Keratinocyte (primary cell): ENCODE measurements at regions not wholly inside any gene's neighbourhood (a gene's known extent, or its start where the extent isn't known, plus 50 kb on each side); places are given as distances from the start of the nearest gene placed in this dataset.

Experiments
- DNase-seq: peaks from one replicate; pipeline ENCODE4 v3.0.0-alpha.2; 2011; ENCODE audit warnings: low read depth, missing footprints, low spot score
- FAIRE-seq: peaks from 2 replicates; lab custom pipeline; 2011; peaks lifted over from hg19 to GRCh38; lab: Jason Lieb, UNC
- H2AFZ ChIP-seq: 2 replicates; pipeline ENCODE4 v1.6.0; 2012; ENCODE audit warnings: low read length, control low read depth, inconsistent platforms; ENCODE audit not compliant: control insufficient read depth
- H3K27ac ChIP-seq: 2 replicates; pipeline ENCODE4 v1.5.1; 2011; ENCODE audit warnings: low read length; ENCODE audit not compliant: control insufficient read depth, insufficient read depth
- H3K27me3 ChIP-seq: 3 replicates; pipeline ENCODE4 v1.6.0; 2011; ENCODE audit warnings: low read length; ENCODE audit not compliant: control insufficient read depth, insufficient read depth; ENCODE audit errors: extremely low read depth
- H3K36me3 ChIP-seq, 2 experiments: 2 replicates in 1 of 2; 3 replicates in 1 of 2; pipeline ENCODE4 v1.5.1; 2011; ENCODE audit warnings: low read length in 2 of 2, mild to moderate bottlenecking in 1 of 2; ENCODE audit not compliant: control insufficient read depth in 2 of 2, insufficient read depth in 2 of 2; ENCODE audit errors: extremely low read depth in 1 of 2
- H3K4me1 ChIP-seq: 3 replicates; pipeline ENCODE4 v1.5.1; 2011; ENCODE audit warnings: low read length; ENCODE audit not compliant: control insufficient read depth, insufficient read depth; ENCODE audit errors: extremely low read depth
- H3K4me2 ChIP-seq: 3 replicates; pipeline ENCODE4 v1.6.0; 2011; ENCODE audit warnings: low read depth, low read length; ENCODE audit not compliant: control insufficient read depth, insufficient read depth; ENCODE audit errors: extremely low read depth
- H3K4me3 ChIP-seq, 3 experiments: fragments of 200-600 bp in 1 of 3; sonication (generic) in 1 of 3; 2 replicates in 2 of 3; 3 replicates in 1 of 3; pipeline ENCODE4 v1.5.1; 2011 to 2016; ENCODE audit warnings: low read length in 3 of 3, mild to moderate bottlenecking in 3 of 3, control low read depth in 2 of 3, inconsistent platforms in 1 of 3, low read depth in 1 of 3, mixed read lengths in 1 of 3, mixed run types in 1 of 3, moderate library complexity in 1 of 3; ENCODE audit not compliant: control insufficient read depth in 2 of 3, insufficient read depth in 2 of 3; ENCODE audit errors: extremely low read depth in 1 of 3
- H3K79me2 ChIP-seq: 2 replicates; pipeline ENCODE4 v1.6.0; 2012; ENCODE audit warnings: low read length; ENCODE audit not compliant: control insufficient read depth, insufficient read depth
- H3K9ac ChIP-seq: 3 replicates; pipeline ENCODE4 v1.6.0; 2011; ENCODE audit warnings: low read length; ENCODE audit not compliant: control insufficient read depth, insufficient read depth; ENCODE audit errors: extremely low read depth
- H3K9me1 ChIP-seq: 3 replicates; pipeline ENCODE4 v1.6.0; 2011; ENCODE audit warnings: low read length; ENCODE audit not compliant: control insufficient read depth, insufficient read depth; ENCODE audit errors: extremely low read depth
- H3K9me3 ChIP-seq: 2 replicates; pipeline ENCODE4 v1.5.1; 2012; ENCODE audit warnings: low read depth, low read length; ENCODE audit not compliant: control insufficient read depth
- H4K20me1 ChIP-seq: 3 replicates; pipeline ENCODE4 v1.6.0; 2011; ENCODE audit warnings: low read length; ENCODE audit not compliant: control insufficient read depth, insufficient read depth; ENCODE audit errors: extremely low read depth
- EZH2 ChIP-seq: IDR thresholded peaks from one replicate; pipeline ENCODE4 v1.6.1; 2012; ENCODE audit warnings: inconsistent platforms, mild to moderate bottlenecking, low read length, moderate library complexity
- dilution Hi-C: fragments of 300-500 bp; cut with MboI; formaldehyde crosslinking; loops from one replicate; pipeline ENCODE4 v1.7.0; 2020; ENCODE audit warnings: low sequenced_read_pairs; ENCODE audit not compliant: extremely low pct_ligation_motif_present
- TF ChIP-seq, protein P1 (sequence below), 3 experiments: IDR thresholded peaks in 1 of 3; conservative IDR thresholded peaks in 1 of 3; optimal IDR thresholded peaks in 1 of 3; 2 replicates in 2 of 3; 3 replicates in 1 of 3; pipeline versions ENCODE3 to v1.5.1; 2011; ENCODE audit warnings: low read length in 3 of 3, mild to moderate bottlenecking in 3 of 3, moderate library complexity in 2 of 3, control low read depth in 1 of 3, inconsistent platforms in 1 of 3; ENCODE audit not compliant: insufficient read depth in 2 of 3; ENCODE audit errors: extremely low read depth in 1 of 3

DNA sequence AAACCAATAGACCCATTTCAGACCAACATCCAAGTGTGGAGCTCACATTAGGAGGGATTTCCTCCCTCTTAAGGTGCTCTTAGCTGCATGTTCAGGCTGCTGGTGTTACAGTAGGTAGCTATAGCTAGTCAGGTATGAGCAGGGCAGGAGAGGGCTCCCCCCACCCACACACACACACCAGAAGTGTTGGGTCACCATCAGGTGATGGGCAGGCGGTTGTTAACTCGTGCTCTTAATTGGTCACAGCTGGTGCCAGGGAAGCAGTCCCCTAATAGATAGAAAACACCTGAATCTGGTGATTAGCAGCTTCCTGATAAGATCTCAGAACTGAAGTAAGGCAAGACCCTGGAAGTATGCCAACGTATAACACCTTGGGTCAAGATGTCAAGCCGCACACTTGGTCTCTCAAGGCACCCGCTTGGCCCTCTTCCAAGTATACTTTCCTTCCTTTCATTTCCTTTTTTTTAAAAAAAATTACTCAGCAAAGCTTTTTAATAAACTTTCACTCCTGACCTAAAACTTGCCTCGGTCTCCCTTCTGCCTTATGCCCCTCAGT is 532.4 kb downstream of the DNAH5 start:
- Histone ChIP-seq H2AFZ (no peak overlapping the region), H3K27ac (no peak overlapping the region), H3K9me1 (no peaks in the 10 kb centered on the region), H3K79me2 (no peaks in the 10 kb centered on the region), H3K27me3 (no peaks in the 10 kb centered on the region), H3K4me3 (no peak overlapping the region), H3K9ac (no peak overlapping the region), H4K20me1 (no peaks in the 10 kb centered on the region), H3K9me3 (no peaks in the 10 kb centered on the region), H3K4me2 (no peak overlapping the region), H3K4me1 (no peaks in the 10 kb centered on the region), H3K36me3 (no peaks in the 10 kb centered on the region)
- TF ChIP-seq, protein P1, sequence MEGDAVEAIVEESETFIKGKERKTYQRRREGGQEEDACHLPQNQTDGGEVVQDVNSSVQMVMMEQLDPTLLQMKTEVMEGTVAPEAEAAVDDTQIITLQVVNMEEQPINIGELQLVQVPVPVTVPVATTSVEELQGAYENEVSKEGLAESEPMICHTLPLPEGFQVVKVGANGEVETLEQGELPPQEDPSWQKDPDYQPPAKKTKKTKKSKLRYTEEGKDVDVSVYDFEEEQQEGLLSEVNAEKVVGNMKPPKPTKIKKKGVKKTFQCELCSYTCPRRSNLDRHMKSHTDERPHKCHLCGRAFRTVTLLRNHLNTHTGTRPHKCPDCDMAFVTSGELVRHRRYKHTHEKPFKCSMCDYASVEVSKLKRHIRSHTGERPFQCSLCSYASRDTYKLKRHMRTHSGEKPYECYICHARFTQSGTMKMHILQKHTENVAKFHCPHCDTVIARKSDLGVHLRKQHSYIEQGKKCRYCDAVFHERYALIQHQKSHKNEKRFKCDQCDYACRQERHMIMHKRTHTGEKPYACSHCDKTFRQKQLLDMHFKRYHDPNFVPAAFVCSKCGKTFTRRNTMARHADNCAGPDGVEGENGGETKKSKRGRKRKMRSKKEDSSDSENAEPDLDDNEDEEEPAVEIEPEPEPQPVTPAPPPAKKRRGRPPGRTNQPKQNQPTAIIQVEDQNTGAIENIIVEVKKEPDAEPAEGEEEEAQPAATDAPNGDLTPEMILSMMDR (optimal IDR thresholded peaks at IDR 0.05 in 1 of 3, IDR thresholded peaks at IDR 0.05 in 1 of 3, conservative IDR thresholded peaks at IDR 0.05 in 1 of 3; ENCODE audit: extremely low read depth in 1 of 3, insufficient read depth in 2 of 3, low read length in 3 of 3), result no peak
- no peak for TF ChIP-seq EZH2
- FAIRE-seq (no peak), DNase-seq (no peak)
- dilution Hi-C loops, result no loop called here

DNA sequence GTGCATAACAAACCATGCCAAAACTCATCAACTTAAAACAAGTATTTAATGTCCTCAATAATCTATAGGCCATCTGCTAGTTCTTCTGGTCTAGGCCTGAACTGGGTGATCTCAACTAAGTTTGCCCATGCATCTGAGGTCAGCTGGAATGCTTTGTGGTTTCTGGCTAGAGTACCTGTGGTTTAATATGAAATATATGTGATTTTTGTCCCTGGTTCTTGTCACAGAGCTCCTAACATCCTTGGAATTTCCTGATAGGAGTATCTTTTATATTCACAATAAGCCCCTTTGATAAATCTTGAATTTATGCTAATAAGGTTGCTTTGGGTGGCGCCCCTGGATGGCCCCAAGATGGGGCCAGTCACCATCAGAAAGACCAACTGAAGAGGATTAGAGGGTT is 535.9 kb downstream of the DNAH5 start:
- Histone ChIP-seq H3K9me1 (no peaks in the 10 kb centered on the region), H3K27ac (no peak overlapping the region), H3K27me3 (no peaks in the 10 kb centered on the region), H4K20me1 (no peaks in the 10 kb centered on the region), H3K4me3 (no peak overlapping the region), H2AFZ (no peak overlapping the region), H3K9me3 (no peaks in the 10 kb centered on the region), H3K36me3 (no peaks in the 10 kb centered on the region), H3K4me2 (no peak overlapping the region), H3K9ac (no peak overlapping the region), H3K4me1 (no peaks in the 10 kb centered on the region), H3K79me2 (no peaks in the 10 kb centered on the region)
- dilution Hi-C loops, result no loop called here
- DNase-seq (no peak), FAIRE-seq (no peak)
- no peak for TF ChIP-seq EZH2
- TF ChIP-seq, protein P1 (optimal IDR thresholded peaks at IDR 0.05 in 1 of 3, IDR thresholded peaks at IDR 0.05 in 1 of 3, conservative IDR thresholded peaks at IDR 0.05 in 1 of 3; ENCODE audit: extremely low read depth in 1 of 3, insufficient read depth in 2 of 3, low read length in 3 of 3), result no peak
